ENCODE measurements at regions not wholly inside any gene's neighbourhood (a gene's known extent, or its start where the extent isn't known, plus 50 kb on each side); places are given as distances from the start of the nearest gene placed in this dataset.
"Not testable (repeated sequence)": the region's sequence is repeated elsewhere in the genome, so short reads cannot be mapped to it uniquely, and the experiment has no call there.

GRCh38 chr3:5503136-5503535 is 315.6 kb downstream of the EDEM1 start:
- no peak overlapping the region for H3K4me3 ChIP-seq (ENCODE audit: control insufficient read depth, low read depth, low read length)
- no peak for DNase-seq (ENCODE audit: low read depth)
- no peak for TF ChIP-seq CTCF (conservative IDR thresholded peaks at IDR 0.05; ENCODE audit: control insufficient read depth, insufficient read depth, low read depth, low read length)

- TF ChIP-seq CTCF (conservative IDR thresholded peaks at IDR 0.05; ENCODE audit: control insufficient read depth, insufficient read depth, low read depth, low read length), result no peak
- no peak overlapping the region for H3K4me3 ChIP-seq (ENCODE audit: control insufficient read depth, low read depth, low read length)
- no peak for DNase-seq (ENCODE audit: low read depth)
Observed at GRCh38 chr3:5504135-5504534, 316.6 kb downstream of the EDEM1 start.

GRCh38 chr3:5505163-5505562 is 317.7 kb downstream of the EDEM1 start:
- no peak for DNase-seq (ENCODE audit: low read depth)
- no peak overlapping the region for H3K4me3 ChIP-seq (ENCODE audit: control insufficient read depth, low read depth, low read length)
- no peak for TF ChIP-seq CTCF (conservative IDR thresholded peaks at IDR 0.05; ENCODE audit: control insufficient read depth, insufficient read depth, low read depth, low read length)

- no peak for DNase-seq (ENCODE audit: low read depth)
- no peak for TF ChIP-seq CTCF (conservative IDR thresholded peaks at IDR 0.05; ENCODE audit: control insufficient read depth, insufficient read depth, low read depth, low read length)
- no peak overlapping the region for H3K4me3 ChIP-seq (ENCODE audit: control insufficient read depth, low read depth, low read length)
Observed at GRCh38 chr3:5505997-5506396, 318.5 kb downstream of the EDEM1 start.

- not testable (repeated sequence) for H3K4me3 ChIP-seq (ENCODE audit: control insufficient read depth, low read depth, low read length)
Observed at GRCh38 chr3:5508860-5509259, 321.4 kb downstream of the EDEM1 start.

GRCh38 chr3:5510300-5510699 is 322.8 kb downstream of the EDEM1 start:
- DNase-seq (ENCODE audit: low read depth), result no peak
- no peak for TF ChIP-seq CTCF (conservative IDR thresholded peaks at IDR 0.05; ENCODE audit: control insufficient read depth, insufficient read depth, low read depth, low read length)
- H3K4me3 ChIP-seq (ENCODE audit: control insufficient read depth, low read depth, low read length), result no peak overlapping the region

More at GRCh38 chr3:5508860-5509259, 321.4 kb downstream of the EDEM1 start:
- DNase-seq (ENCODE audit: low read depth), result not testable (repeated sequence)

- H3K4me3 ChIP-seq (ENCODE audit: control insufficient read depth, low read depth, low read length), result no peak overlapping the region
- no peak for TF ChIP-seq CTCF (conservative IDR thresholded peaks at IDR 0.05; ENCODE audit: control insufficient read depth, insufficient read depth, low read depth, low read length)
- no peak for DNase-seq (ENCODE audit: low read depth)
Observed at GRCh38 chr3:5517921-5518320, 330.4 kb downstream of the EDEM1 start.
